ENCODE measurements at regions not wholly inside any gene's neighbourhood (a gene's known extent, or its start where the extent isn't known, plus 50 kb on each side); places are given as distances from the start of the nearest gene placed in this dataset.

DNA sequence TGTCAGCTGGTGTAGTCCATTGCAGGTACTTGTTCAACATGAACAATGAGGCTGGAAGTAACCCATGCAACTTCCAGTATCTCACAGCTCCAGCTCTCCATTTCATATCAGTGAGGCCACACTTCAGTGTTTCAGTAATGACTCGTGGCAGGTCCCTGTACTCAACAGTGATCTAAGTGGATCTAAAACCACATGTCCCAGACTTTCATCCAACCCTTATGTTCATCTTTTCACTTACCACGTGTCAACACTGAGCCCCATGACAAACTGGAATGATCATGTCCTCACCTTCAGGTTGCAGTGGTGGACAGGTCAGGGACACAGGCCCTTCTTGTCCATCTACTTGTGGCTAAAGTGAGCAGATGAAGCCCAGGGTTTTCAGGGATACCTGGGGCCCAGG lies 155.0 kb upstream of the GRB10 start:
- no peak overlapping the region for H3K4ac ChIP-seq (ENCODE audit: low read depth, low read length)
- peaks cover 3% of the 10 kb centered on the region in 2 experiments; a peak in 3 of 4 replicates for H3K4me1 Mint-ChIP-seq
- no peak overlapping the region for H3K14ac ChIP-seq (ENCODE audit: insufficient read depth, low read length)
- H2BK15ac ChIP-seq (ENCODE audit: low read depth, low read length): no peak overlapping the region
- H3K56ac ChIP-seq (ENCODE audit: insufficient read length, low read depth, low read length): no peak overlapping the region
- no CpG with 5 or more reads among the region's 2 CpGs for WGBS (ENCODE audit: extremely low coverage, insufficient read length, low lambda C conversion rate)
- H2BK12ac ChIP-seq (ENCODE audit: insufficient read length, low read depth, low read length): no peak overlapping the region
- H3K4me1 ChIP-seq (ENCODE audit: insufficient read depth, low read length): no peaks in the 10 kb centered on the region
- H3K23me2 ChIP-seq (ENCODE audit: insufficient read length, low read depth, low read length, poor library complexity, severe bottlenecking): no peaks in the 10 kb centered on the region
- H3K9me3 ChIP-seq (ENCODE audit: control insufficient read depth, low read depth, low read length): no peaks in the 10 kb centered on the region
- no peak overlapping the region for H3T11ph ChIP-seq (ENCODE audit: low read length)
- H2BK20ac ChIP-seq (ENCODE audit: low read depth, low read length, poor library complexity, severe bottlenecking): no peak overlapping the region
- H3K27me3 Mint-ChIP-seq (ENCODE audit: low read depth): peaks cover 1% of the 10 kb centered on the region; the same call in 1 of the 2 replicates
- TF ChIP-seq, protein P1, sequence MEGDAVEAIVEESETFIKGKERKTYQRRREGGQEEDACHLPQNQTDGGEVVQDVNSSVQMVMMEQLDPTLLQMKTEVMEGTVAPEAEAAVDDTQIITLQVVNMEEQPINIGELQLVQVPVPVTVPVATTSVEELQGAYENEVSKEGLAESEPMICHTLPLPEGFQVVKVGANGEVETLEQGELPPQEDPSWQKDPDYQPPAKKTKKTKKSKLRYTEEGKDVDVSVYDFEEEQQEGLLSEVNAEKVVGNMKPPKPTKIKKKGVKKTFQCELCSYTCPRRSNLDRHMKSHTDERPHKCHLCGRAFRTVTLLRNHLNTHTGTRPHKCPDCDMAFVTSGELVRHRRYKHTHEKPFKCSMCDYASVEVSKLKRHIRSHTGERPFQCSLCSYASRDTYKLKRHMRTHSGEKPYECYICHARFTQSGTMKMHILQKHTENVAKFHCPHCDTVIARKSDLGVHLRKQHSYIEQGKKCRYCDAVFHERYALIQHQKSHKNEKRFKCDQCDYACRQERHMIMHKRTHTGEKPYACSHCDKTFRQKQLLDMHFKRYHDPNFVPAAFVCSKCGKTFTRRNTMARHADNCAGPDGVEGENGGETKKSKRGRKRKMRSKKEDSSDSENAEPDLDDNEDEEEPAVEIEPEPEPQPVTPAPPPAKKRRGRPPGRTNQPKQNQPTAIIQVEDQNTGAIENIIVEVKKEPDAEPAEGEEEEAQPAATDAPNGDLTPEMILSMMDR (conservative IDR thresholded peaks at IDR 0.05): no peak
- no peaks in the 10 kb centered on the region for H3K27me3 ChIP-seq (ENCODE audit: insufficient read depth, low read length)
- no peaks in the 10 kb centered on the region for H4K20me1 ChIP-seq (ENCODE audit: control insufficient read depth, insufficient read depth, insufficient read length)
- no peak overlapping the region for H2BK120ac ChIP-seq (ENCODE audit: low read depth, low read length, poor library complexity, severe bottlenecking)
- H2AFZ ChIP-seq (ENCODE audit: low read length): no peak overlapping the region
- H3K27ac Mint-ChIP-seq: no peak overlapping the region
- H3K79me2 ChIP-seq (ENCODE audit: insufficient read depth, low read length): no peaks in the 10 kb centered on the region
- no peak overlapping the region for H3K9ac ChIP-seq (ENCODE audit: extremely low read depth, insufficient read length, low read length)
- no peak overlapping the region for H4K91ac ChIP-seq (ENCODE audit: insufficient read length, low read depth, low read length)
- H3K9me3 Mint-ChIP-seq: peaks cover 7 to 23% of the 10 kb centered on the region in 2 experiments; a peak in 4 of 5 replicates
- no peaks in the 10 kb centered on the region for H3K79me1 ChIP-seq (ENCODE audit: insufficient read depth, low read depth, low read length, poor library complexity, severe bottlenecking)
- no peak overlapping the region for H2AK5ac ChIP-seq (ENCODE audit: insufficient read length, low read length)
- no peak overlapping the region for H4K8ac ChIP-seq (replicated peaks; ENCODE audit: insufficient read length, low read depth, low read length)
- H3K23ac ChIP-seq (ENCODE audit: insufficient read length, low read depth, low read length): no peak overlapping the region
- H3K4me2 ChIP-seq (ENCODE audit: insufficient read depth, insufficient read length, low read length): no peak overlapping the region
- no peak overlapping the region for H4K5ac ChIP-seq (ENCODE audit: insufficient read length, low read depth, low read length)
- H3K36me3 Mint-ChIP-seq (ENCODE audit: insufficient read depth in 1 of 3, low read depth in 3 of 3): peaks cover 9 to 26% (median 9%) of the 10 kb centered on the region in 3 experiments
- H2BK5ac ChIP-seq (ENCODE audit: insufficient read length, low read length): no peak overlapping the region
- no peak overlapping the region for H3K27ac ChIP-seq (ENCODE audit: insufficient read length, low read depth, low read length)
- no peak for DNase-seq
- no peak overlapping the region for H3K4me3 Mint-ChIP-seq
- no peak overlapping the region for H3K18ac ChIP-seq (ENCODE audit: insufficient read length, low read depth, low read length)

All from H9 (cell line).